ENCODE measurements at regions not wholly inside any gene's neighbourhood (a gene's known extent, or its start where the extent isn't known, plus 50 kb on each side); places are given as distances from the start of the nearest gene placed in this dataset.

- no peak for DNase-seq (ENCODE audit: low spot score)
These were observed 76.5 kb upstream of the SPRED1 start for GRCh38 chr15:38176155-38176554.

- DNase-seq (ENCODE audit: low spot score), result no peak
These were observed 75.9 kb upstream of the SPRED1 start for GRCh38 chr15:38176691-38177090.

DNA sequence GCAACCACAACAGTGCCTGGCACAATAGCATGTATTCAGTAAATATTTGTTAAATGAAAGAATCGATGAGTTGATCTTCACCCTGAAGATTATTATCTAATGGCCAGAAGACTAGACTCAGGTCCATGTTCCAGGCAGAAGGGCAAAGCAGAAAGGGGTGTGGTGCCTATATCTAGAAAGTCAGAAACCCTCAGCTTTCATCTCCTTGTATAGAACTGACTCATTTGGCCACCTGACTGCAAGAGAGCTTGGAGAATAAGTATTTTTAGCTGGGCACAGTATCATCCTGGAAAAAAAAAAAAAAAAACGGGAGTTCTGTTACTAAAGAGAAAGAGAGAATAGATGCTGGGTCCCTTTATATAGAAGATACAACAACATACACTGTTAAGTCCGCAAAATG lies 69.7 kb upstream of the SPRED1 start:
- DNase-seq (ENCODE audit: low spot score), result no peak

DNA sequence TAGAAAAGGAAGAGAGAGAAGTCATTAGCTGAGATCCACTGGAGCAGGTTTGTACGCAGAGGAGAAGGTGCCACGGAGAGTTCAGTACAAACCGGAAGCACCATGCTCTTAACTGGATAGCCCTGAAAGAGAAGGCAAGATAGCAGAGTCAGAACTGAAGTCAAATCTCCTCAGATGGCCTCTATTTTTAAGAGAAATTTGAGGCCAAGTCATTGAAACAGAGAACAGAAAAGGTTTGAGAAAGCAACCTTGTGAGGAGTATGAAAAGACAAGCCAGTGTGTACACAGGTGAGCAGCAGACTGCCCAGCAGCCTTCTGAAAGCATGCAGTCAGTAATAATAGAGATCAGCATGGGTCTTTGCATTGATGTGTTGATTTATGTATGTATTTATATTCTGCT lies 66.1 kb upstream of the SPRED1 start:
- DNase-seq (ENCODE audit: low spot score), result no peak

DNA sequence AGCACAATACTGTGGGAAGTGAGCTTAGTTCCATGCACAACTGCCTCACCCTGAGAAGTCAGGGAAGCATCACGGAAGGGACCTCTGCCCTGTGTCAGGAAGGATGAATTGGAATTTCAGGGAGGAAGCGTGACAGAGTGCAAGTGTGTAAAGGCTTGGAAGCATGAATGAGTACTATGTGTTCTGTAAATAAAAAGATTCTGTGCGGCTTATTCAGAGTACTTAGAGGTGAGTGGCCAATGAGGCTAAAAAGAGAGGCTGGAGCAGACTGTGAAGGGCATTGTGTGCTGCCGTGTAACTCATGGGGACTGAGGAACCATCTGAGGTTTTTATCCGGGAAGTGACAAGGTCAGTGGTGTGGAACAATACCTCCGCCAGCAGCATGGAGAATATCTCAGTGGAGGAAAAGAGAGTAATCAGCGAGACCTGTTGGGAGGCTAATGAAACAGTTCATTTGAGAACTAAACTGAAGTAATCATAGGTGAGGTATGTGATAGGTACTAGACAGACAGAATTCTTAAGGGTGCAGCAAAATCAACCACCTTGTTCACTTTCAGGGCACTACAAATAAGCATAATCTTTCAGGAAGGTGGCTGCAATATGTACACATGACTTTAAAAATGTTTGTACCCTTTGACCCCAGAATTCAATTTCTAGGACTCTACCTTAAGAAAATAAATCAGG lies 64.9 kb upstream of the SPRED1 start:
- DNase-seq (ENCODE audit: low spot score), result no peak

GRCh38 chr15:38189671-38190295 lies 62.9 kb upstream of the SPRED1 start:
- no peak for DNase-seq (ENCODE audit: low spot score)

DNA sequence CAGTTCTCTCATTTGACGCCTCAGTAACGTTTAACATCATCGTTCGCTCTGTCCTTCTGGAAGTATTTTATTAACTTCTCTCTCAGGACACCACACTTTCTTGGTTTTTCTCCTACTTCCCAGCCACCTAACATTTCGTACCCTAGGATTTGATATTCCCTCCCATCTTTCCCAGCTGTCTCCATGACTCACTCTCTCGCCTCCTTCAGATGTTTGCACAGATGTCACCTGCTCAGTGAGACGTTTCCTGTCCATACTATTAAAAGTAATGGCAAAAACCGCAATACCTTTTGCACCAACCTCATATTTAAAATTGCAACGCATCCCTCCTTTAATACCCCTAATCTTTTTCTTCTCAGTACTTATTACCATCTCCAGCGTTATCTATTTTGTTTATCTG lies 62.1 kb upstream of the SPRED1 start:
- no peak for DNase-seq (ENCODE audit: low spot score)

- no peak for DNase-seq (ENCODE audit: low spot score)
These were observed 60.1 kb upstream of the SPRED1 start for GRCh38 chr15:38192496-38192895.

DNA sequence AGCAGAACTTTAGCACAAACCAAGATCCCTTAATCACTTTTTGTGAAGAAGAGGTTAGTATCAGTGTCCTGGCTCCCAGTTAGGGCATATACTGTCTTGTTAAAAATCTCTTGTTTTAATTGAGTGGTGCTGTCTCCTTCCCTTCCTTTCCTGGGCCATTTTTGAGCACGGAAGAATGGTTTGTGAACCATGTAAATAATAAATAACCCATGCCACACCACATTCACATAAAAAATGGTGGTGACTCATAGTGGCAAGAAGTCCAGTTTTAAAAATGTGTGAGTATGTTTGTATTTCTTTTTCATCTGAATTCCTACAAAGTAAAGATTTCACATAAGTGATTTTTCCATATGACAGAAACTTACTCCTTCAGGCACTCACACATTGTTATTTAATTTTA lies 59.1 kb upstream of the SPRED1 start:
- no peak for DNase-seq (ENCODE audit: low spot score)

DNA sequence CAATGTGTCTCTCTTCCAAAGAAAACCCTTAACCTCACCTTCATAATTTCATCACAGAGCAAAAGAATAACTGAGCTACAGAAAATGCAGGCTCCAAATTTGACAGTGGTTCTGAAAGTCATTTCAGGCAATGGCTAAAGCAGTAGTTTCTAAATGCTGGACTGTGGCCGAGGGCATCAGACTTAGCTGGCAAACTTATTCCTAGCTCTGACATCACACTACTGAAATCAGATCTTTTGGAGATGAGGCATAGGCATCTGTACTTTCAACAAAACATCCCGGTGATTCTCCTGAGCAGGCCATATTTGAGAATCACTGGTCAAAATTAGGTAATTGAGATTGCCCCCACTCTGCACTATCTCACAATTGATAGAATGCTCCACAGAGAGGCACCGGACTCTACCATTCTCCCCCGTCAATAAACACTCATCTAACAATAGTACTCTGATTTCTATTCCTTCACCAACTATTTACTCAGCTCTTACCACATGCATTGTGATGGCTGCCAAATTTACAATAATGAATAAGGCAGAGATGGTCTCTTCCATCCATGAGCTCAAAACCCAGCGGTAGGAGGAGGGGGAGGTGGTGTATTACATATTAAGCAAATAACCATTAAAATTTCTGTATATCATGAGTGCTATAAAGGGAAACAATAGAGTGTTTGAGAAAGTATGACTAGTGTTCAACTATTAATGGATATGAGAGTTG lies 57.3 kb upstream of the SPRED1 start:
- DNase-seq (ENCODE audit: low spot score), result no peak

DNA sequence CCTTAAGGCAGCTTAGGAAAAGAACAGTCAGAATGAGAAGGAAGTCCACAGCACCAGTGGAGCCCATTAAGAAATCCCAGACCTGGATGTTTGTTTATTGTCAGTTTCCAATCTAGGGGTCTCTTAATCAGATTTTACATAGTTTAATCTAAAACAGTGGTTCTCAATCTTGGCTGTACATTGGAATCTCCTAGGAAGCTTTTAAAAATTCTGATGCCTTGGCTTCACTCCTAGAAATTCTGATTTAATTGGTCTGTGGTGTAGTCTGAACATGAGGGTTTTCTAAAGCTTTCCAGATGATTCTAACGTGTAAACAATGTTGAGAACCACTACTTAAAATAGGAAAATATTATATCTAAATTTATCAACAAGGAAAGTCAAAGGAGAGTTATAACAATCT lies 56.6 kb upstream of the SPRED1 start:
- no peak for DNase-seq (ENCODE audit: low spot score)

GRCh38 chr15:38197553-38197952 lies 55.1 kb upstream of the SPRED1 start:
- DNase-seq (ENCODE audit: low spot score), result no peak

DNA sequence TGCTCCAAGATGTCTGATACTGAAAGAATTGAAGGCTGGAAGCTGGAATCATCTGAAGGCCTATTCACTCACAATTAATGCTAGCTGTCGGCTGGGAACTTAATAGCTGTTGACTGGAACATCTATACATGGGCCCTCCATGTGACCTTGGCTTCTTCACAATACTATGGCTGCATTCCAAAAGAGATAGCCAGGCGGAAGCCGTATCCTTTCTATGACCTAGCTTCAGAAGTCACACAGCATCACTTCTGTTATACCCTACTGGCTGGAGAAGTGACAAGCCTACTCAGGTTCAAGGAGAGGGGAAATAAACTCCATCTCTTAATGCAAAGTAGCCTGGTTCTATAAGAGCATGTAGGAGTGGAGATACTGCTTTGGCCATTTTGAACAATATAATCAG lies 50.9 kb upstream of the SPRED1 start:
- peak; percentile 13 for DNase-seq (ENCODE audit: low spot score)

DNA sequence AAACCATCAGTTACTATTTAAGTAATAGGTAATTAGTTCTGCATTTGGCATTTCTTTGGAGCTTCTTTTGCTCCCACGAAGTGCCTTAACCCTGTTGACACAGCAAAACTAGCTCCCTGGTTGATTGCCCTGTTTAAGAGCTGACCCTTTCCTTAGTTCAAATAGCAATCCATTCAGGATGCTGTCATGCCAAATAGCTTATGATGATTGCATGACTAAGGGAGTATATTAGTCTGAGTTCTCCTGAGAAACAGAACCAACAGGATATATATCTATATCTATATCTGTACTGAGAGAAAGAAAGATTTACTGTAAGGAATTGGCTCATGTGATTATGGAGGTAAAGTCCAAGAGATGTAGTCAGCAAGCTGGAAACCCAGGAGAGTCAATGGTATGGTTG lies 50.3 kb upstream of the SPRED1 start:
- DNase-seq (ENCODE audit: low spot score), result no peak
